PC-9 (cell line): ENCODE measurements at regions not wholly inside any gene's neighbourhood (a gene's known extent, or its start where the extent isn't known, plus 50 kb on each side); places are given as distances from the start of the nearest gene placed in this dataset.

Experiments
- EZH2 ChIP-seq: fragments of 200-600 bp; sonication (generic); IDR thresholded peaks from 2 replicates; pipeline ENCODE4 v1.8.0; 2017; ENCODE audit warnings: antibody characterized with exemption, low read depth
- TF ChIP-seq, protein P1 (sequence below): fragments of 200-600 bp; sonication (generic); conservative IDR thresholded peaks from 2 replicates; pipeline ENCODE4 v1.6.1; 2017; ENCODE audit warnings: mixed run types, antibody characterized with exemption, mild to moderate bottlenecking, moderate library complexity

DNA sequence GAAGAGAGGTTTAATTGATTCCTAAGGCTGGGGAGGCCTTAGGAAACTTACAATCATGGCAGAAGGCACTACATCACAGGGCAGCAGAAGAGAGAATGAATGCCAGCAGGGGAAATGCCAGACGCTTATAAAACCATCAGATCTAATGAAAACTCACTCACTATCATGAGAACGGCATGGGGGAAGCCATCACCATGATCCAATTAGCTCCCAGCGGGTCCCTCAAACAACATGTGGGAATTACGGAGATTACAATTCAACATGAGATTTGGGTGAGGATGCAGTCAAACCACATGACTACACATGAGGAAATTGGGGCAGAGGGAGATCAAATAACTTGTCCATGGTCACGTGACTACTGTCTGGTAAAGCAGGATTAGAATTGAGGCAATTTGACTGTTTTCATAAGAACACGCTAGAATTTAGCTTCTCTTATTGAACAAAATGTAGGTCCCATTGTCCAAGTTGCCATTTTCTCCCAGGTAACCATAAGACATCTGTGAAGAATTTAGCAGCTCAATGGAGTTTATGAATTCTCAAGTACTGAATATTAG is 445.1 kb upstream of the CDH20 start:
- TF ChIP-seq, protein P1, sequence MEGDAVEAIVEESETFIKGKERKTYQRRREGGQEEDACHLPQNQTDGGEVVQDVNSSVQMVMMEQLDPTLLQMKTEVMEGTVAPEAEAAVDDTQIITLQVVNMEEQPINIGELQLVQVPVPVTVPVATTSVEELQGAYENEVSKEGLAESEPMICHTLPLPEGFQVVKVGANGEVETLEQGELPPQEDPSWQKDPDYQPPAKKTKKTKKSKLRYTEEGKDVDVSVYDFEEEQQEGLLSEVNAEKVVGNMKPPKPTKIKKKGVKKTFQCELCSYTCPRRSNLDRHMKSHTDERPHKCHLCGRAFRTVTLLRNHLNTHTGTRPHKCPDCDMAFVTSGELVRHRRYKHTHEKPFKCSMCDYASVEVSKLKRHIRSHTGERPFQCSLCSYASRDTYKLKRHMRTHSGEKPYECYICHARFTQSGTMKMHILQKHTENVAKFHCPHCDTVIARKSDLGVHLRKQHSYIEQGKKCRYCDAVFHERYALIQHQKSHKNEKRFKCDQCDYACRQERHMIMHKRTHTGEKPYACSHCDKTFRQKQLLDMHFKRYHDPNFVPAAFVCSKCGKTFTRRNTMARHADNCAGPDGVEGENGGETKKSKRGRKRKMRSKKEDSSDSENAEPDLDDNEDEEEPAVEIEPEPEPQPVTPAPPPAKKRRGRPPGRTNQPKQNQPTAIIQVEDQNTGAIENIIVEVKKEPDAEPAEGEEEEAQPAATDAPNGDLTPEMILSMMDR: no peak
- no peak for TF ChIP-seq EZH2
